K562 (cell line): ENCODE measurements at regions not wholly inside any gene's neighbourhood (a gene's known extent, or its start where the extent isn't known, plus 50 kb on each side); places are given as distances from the start of the nearest gene placed in this dataset.

Experiments used
- ATAC-seq: fragments of 200-7000 bp; cut with Tn5 transposase; 3 replicates; pipeline ENCODE4 v1.9.1; 2020; ENCODE audit warnings: moderate library complexity
- BruUV-seq: library from RNA; stranded (reverse); fragments of 400-500 nt; replicated peaks from 2 replicates; lab custom pipeline; 2021; lab: Mats Ljungman, UMichigan
- CTCF ChIA-PET: fragments of 300-600 bp; formaldehyde crosslinking; extraction: SDS; loops from one replicate; lab custom pipeline; 2021; ENCODE audit warnings: low intra/inter-chr PET ratio; lab: Yijun Ruan, JAX
- POLR2A ChIA-PET: fragments of 300-600, 350-650 bp; sonication (Branson Sonifier 250); formaldehyde crosslinking; extraction: SDS; loops from one replicate; lab custom pipeline; 2021; ENCODE audit warnings: antibody characterized with exemption, inconsistent platforms; lab: Yijun Ruan, JAX
- DNase-seq, 4 experiments: peaks; one replicate each; pipeline versions ENCODE4 v3.0.0 to v3.0.0-alpha.2; 2011 to 2018; ENCODE audit warnings: low spot score in 3 of 4, mixed read lengths in 3 of 4; ENCODE audit errors: extremely low read depth in 1 of 4
- FAIRE-seq: peaks from 2 replicates; lab custom pipeline; 2011; peaks lifted over from hg19 to GRCh38; lab: Jason Lieb, UNC
- H2AFZ ChIP-seq: 2 replicates; pipeline ENCODE4 v1.6.0; 2011; ENCODE audit warnings: low read depth, low read length, control low read depth, inconsistent platforms
- H3K27ac ChIP-seq: fragments of 200-600 bp; 3 replicates; pipeline ENCODE4 v1.8.0; 2011; ENCODE audit warnings: low read depth, mild to moderate bottlenecking, control low read depth, inconsistent platforms, low read length, moderate library complexity, mixed read lengths; ENCODE audit errors: extremely low read depth
- H3K27me3 ChIP-seq, 2 experiments: fragments of 300-600 bp in 1 of 2; 2 replicates in 1 of 2; 3 replicates in 1 of 2; pipeline versions ENCODE4 v1.6.0 to v1.8.0; 2011; ENCODE audit warnings: inconsistent platforms in 2 of 2, low read length in 2 of 2, mild to moderate bottlenecking in 1 of 2, mixed read lengths in 1 of 2, moderate library complexity in 1 of 2; ENCODE audit not compliant: control insufficient read depth in 2 of 2, insufficient read depth in 2 of 2
- H3K36me3 ChIP-seq: fragments of 300-600 bp; 3 replicates; pipeline ENCODE4 v1.8.0; 2011; ENCODE audit warnings: mild to moderate bottlenecking, low read length, inconsistent platforms; ENCODE audit not compliant: control insufficient read depth, insufficient read depth
- H3K4me1 ChIP-seq, 2 experiments: fragments of 200-600 bp in 1 of 2; replicated peaks in 1 of 2; 2 replicates in 1 of 2; 3 replicates in 1 of 2; pipeline versions ENCODE4 v1.5.1 to v1.8.0; 2011; ENCODE audit warnings: inconsistent platforms in 2 of 2, low read length in 2 of 2, mild to moderate bottlenecking in 1 of 2, mixed read lengths in 1 of 2, moderate library complexity in 1 of 2; ENCODE audit not compliant: control insufficient read depth in 2 of 2, insufficient read depth in 2 of 2
- H3K4me2 ChIP-seq: 2 replicates; pipeline ENCODE4 v1.6.1; 2011; ENCODE audit warnings: low read length, control low read depth, inconsistent platforms, mixed read lengths; ENCODE audit not compliant: insufficient read depth
- H3K4me3 ChIP-seq: fragments of 200-600 bp; sonication (generic), shearing (Covaris generic); 2 replicates; pipeline ENCODE4 v1.5.1; 2016; ENCODE audit warnings: control low read depth, inconsistent platforms
- H3K79me2 ChIP-seq: fragments of 200-600 bp; 3 replicates; pipeline ENCODE4 v1.8.0; 2011; ENCODE audit warnings: low read length, inconsistent platforms; ENCODE audit not compliant: control insufficient read depth, insufficient read depth
- H3K9ac ChIP-seq, 2 experiments: 2 replicates each; pipeline versions ENCODE4 v1.6.0 to v1.6.1; 2011; ENCODE audit warnings: low read depth in 2 of 2, low read length in 2 of 2, control low read depth in 1 of 2, inconsistent platforms in 1 of 2, mild to moderate bottlenecking in 1 of 2, mixed read lengths in 1 of 2; ENCODE audit not compliant: insufficient read depth in 1 of 2
- H3K9me1 ChIP-seq: one replicate; pipeline ENCODE4 v1.6.0; 2011; ENCODE audit warnings: inconsistent platforms, mild to moderate bottlenecking, low read length, moderate library complexity; ENCODE audit not compliant: control insufficient read depth, insufficient read depth
- H3K9me3 ChIP-seq: replicated peaks from 2 replicates; pipeline ENCODE4 v1.5.1; 2011; ENCODE audit warnings: low read depth, low read length, inconsistent platforms; ENCODE audit not compliant: control insufficient read depth, insufficient read depth
- H4K20me1 ChIP-seq: replicated peaks from 2 replicates; pipeline ENCODE4 v1.6.1; 2011; ENCODE audit warnings: low read length, inconsistent platforms, mixed read lengths; ENCODE audit not compliant: control insufficient read depth, insufficient read depth
- MCM3 ChIP-seq: fragments of 450-650 bp; IDR thresholded peaks from 2 replicates; pipeline ENCODE4 v1.6.1; 2016
- NR1H2 ChIP-seq: sonication (generic); formaldehyde crosslinking; IDR thresholded peaks from 2 replicates; pipeline ENCODE4 v1.4.0; 2020; ENCODE audit warnings: mild to moderate bottlenecking, missing genetic modification reagents
- RBFOX2 ChIP-seq: fragments of 200-400 bp; formaldehyde crosslinking; IDR thresholded peaks from 2 replicates; pipeline ENCODE4 v1.6.1; 2017; ENCODE audit warnings: low read depth, mild to moderate bottlenecking, low read length, moderate library complexity
- SAFB ChIP-seq: fragments of 200-400 bp; formaldehyde crosslinking; IDR thresholded peaks from 2 replicates; pipeline ENCODE4 v1.6.1; 2017; ENCODE audit warnings: low read depth, low read length, borderline replicate concordance
- SMAD1 ChIP-seq: fragments of 150-350 bp; IDR thresholded peaks from 2 replicates; pipeline ENCODE4 v1.6.1; 2014; ENCODE audit warnings: low read length, low read depth; ENCODE audit not compliant: partially characterized antibody
- TEAD4 ChIP-seq, 2 experiments: sonication (generic) in 1 of 2; formaldehyde crosslinking in 1 of 2; IDR thresholded peaks; 2 replicates each; pipeline versions ENCODE4 v1.6.1 to v1.8.0; 2012 to 2022; ENCODE audit warnings: borderline replicate concordance in 1 of 2, inconsistent platforms in 1 of 2, low read length in 1 of 2, mild to moderate bottlenecking in 1 of 2, missing genetic modification reagents in 1 of 2
- ZC3H8 ChIP-seq: fragments of 450-650 bp; IDR thresholded peaks from 2 replicates; pipeline ENCODE4 v1.6.1; 2017
- ZNF347 ChIP-seq: fragments of 450-650 bp; formaldehyde crosslinking; IDR thresholded peaks from 2 replicates; pipeline ENCODE4 v1.4.0; 2020; ENCODE audit warnings: low read depth, mild to moderate bottlenecking, moderate library complexity
- WGBS: fragments of 100-300 bp; shearing (Covaris generic); methylation state at CpG from one replicate; pipeline ENCODE4 v1.1.6; 2016; ENCODE audit warnings: low coverage, mixed read lengths; ENCODE audit not compliant: insufficient coverage; ENCODE audit errors: missing lambda C conversion rate; 5-methylcytosine and 5-hydroxymethylcytosine counted together
- in situ Hi-C: fragments of 300-500 bp; cut with MboI; formaldehyde crosslinking; loops from 4 replicates; pipeline ENCODE4 v1.15.0; 2018; ENCODE audit warnings: inconsistent platforms, mixed read lengths
- intact Hi-C: fragments of 100-400 bp; cut with micrococcal nuclease; formaldehyde crosslinking; loops from 2 replicates; pipeline ENCODE4 v1.14.2; 2022
- TF ChIP-seq, protein P1 (sequence below): IDR thresholded peaks from 3 replicates; pipeline ENCODE4 v1.6.1; 2011; ENCODE audit warnings: borderline replicate concordance, mild to moderate bottlenecking; ENCODE audit not compliant: insufficient read length, insufficient read depth

DNA sequence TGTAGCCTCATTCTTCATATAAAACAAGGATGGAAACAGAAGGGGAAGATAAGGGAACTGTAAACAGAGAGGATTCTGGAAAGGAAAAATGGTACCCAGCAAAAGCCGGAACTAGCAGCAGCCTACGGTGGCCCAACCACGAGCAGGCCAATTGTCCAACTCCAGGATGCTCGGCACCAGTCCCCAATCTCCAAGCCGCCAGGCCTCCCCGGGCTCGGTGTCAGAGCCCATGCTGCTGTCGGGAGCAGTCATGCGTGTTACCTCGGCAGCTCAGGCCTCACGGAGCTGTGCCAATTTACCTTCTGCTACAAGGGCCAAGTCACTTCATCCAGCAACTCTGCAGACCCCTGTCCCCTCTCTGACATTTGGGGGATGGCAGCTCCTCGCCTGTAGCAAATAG lies 130.8 kb downstream of the ZBTB18 start:
- TF ChIP-seq MCM3: no peak
- no peak for TF ChIP-seq TEAD4 (IDR thresholded peaks at IDR 0.05; ENCODE audit: low read length)
- TF ChIP-seq TEAD4 (CRISPR knock-in tag; IDR thresholded peaks at IDR 0.05; ENCODE audit: borderline replicate concordance): no peak
- no peak for TF ChIP-seq SMAD1
- TF ChIP-seq SAFB: no peak
- no peak for TF ChIP-seq NR1H2 (CRISPR knock-in tag)
- TF ChIP-seq RBFOX2: no peak
- no peak for TF ChIP-seq ZC3H8
- TF ChIP-seq, protein P1, sequence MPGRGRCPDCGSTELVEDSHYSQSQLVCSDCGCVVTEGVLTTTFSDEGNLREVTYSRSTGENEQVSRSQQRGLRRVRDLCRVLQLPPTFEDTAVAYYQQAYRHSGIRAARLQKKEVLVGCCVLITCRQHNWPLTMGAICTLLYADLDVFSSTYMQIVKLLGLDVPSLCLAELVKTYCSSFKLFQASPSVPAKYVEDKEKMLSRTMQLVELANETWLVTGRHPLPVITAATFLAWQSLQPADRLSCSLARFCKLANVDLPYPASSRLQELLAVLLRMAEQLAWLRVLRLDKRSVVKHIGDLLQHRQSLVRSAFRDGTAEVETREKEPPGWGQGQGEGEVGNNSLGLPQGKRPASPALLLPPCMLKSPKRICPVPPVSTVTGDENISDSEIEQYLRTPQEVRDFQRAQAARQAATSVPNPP: no peak
- TF ChIP-seq ZNF347 (CRISPR knock-in tag): no peak
- in situ Hi-C loops: no loop called here
- CTCF ChIA-PET: interaction anchor here (0.7 kb wide), 1 partner anchor 1322 kb away, joined by 3 read pairs; no protein-coding TSS in a partner anchor

More for the DNA sequence above, 130.8 kb downstream of the ZBTB18 start:
- FAIRE-seq (no peak), DNase-seq (no peak), ATAC-seq (no peak)
- WGBS: under 1% methylated on average over 12 of the region's 12 CpGs
- Histone ChIP-seq H3K9me3 (no peaks in the 10 kb centered on the region), H3K4me3 (no peak overlapping the region), H3K9ac (no peak overlapping the region), H3K27ac (no peak overlapping the region), H3K27me3 (peaks cover 45 to 64% of the 10 kb centered on the region in 2 experiments), H3K4me2 (no peak overlapping the region), H4K20me1 (no peaks in the 10 kb centered on the region; the same call in 1 of the 2 replicates), H3K36me3 (no peaks in the 10 kb centered on the region), H3K9me1 (peaks cover 2% of the 10 kb centered on the region), H3K4me1 (peaks cover 0 to 2% of the 10 kb centered on the region in 2 experiments; a peak in 1 of 5 replicates), H3K79me2 (no peaks in the 10 kb centered on the region), H2AFZ (no peak overlapping the region)
- POLR2A ChIA-PET: no interaction called here
- no TSS peak for BruUV-seq
- intact Hi-C loops: no loop called here
